ENCODE measurements at regions not wholly inside any gene's neighbourhood (a gene's known extent, or its start where the extent isn't known, plus 50 kb on each side); places are given as distances from the start of the nearest gene placed in this dataset.
A peak's percentile ranks its signal among the peaks of the same experiment; 100 is the strongest.

DNA sequence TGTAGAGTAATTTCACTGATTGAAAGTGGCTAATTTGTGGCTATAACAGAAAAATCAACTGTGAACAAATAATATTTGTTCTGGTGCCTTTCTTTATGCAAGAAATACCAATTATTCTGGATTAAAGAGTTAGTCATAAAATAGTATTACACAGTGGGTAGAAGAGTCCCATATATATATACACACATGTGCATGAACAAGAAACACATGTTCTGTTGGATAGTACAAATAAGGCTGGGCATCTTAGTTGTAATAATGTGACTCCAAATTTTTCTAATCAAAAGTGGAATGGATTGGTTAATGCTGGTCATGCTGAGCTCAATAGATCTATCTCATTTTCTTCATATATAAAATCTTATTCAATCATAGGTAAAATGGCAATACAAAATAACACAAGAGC lies 179.4 kb downstream of the OGFRL1 start:
- TF ChIP-seq, protein P1, sequence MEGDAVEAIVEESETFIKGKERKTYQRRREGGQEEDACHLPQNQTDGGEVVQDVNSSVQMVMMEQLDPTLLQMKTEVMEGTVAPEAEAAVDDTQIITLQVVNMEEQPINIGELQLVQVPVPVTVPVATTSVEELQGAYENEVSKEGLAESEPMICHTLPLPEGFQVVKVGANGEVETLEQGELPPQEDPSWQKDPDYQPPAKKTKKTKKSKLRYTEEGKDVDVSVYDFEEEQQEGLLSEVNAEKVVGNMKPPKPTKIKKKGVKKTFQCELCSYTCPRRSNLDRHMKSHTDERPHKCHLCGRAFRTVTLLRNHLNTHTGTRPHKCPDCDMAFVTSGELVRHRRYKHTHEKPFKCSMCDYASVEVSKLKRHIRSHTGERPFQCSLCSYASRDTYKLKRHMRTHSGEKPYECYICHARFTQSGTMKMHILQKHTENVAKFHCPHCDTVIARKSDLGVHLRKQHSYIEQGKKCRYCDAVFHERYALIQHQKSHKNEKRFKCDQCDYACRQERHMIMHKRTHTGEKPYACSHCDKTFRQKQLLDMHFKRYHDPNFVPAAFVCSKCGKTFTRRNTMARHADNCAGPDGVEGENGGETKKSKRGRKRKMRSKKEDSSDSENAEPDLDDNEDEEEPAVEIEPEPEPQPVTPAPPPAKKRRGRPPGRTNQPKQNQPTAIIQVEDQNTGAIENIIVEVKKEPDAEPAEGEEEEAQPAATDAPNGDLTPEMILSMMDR (IDR thresholded peaks at IDR 0.05; ENCODE audit: low read depth, low read length), result no peak
- no peak overlapping the region for H3K4me3 ChIP-seq (ENCODE audit: low read depth, low read length)

DNA sequence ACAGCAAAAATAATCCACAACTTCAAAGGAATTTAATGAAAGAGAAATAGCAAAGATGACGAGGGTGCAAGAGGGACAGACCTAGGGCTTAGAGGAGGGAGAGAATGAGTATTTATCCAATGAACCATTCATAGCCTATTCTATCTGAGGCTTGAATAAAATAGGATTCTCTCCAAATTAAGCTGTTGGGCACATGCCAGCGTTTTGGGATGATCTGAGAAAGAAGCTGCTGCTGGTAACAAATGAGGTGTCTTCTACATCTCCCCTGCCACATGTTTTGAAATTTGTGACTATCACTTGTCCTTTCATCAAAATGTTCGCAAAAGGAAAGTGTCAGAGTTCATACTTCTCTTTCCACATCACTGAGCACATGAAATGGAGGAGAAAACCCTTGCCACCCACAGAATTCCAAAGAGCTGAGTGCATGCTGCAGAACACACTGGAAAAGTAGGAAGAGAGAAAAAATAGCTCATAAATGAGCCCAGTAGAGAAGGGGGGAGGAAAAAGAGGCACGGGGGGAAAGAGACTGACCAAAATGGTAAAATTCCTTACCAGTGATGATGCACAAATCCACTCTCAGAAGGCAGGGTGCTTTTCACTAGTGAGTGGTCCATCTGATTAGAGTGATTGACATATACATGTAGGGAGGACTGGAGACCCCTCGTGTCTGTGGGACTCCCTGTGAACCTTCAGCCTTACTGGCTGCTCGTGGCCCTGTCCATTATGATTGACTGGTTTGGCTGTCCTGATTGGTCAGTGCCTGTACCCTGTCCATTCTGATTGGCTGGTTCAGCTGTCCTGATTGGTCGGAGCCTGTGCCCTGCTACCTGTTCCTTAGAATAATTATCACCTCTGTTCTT lies 180.5 kb downstream of the OGFRL1 start:
- peak overlapping the region; percentile 41 for H3K4me3 ChIP-seq (ENCODE audit: low read depth, low read length)
- TF ChIP-seq, protein P1 (IDR thresholded peaks at IDR 0.05; ENCODE audit: low read depth, low read length), result no peak

GRCh38 chr6:71471718-71472117 lies 183.1 kb downstream of the OGFRL1 start:
- TF ChIP-seq, protein P1 (IDR thresholded peaks at IDR 0.05; ENCODE audit: low read depth, low read length), result no peak
- H3K4me3 ChIP-seq (ENCODE audit: low read depth, low read length), result no peak overlapping the region

DNA sequence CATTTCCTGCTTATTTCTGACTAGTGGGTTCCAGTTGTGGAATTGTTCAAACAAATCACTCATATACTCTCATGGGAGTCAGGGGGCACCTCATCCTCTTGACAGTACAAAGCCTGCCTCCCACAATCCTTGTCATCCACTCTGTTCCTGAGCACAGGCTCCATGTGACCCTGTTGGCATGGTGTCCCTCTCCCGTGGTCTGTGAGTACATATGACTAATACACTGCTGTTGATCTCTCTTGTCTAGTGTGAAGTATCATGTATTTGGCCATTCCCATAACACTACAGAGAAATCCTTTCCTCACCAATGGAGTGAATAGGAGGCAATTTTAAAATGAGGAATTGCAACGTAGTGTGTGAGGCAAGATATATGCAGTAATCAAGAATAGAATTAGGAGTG lies 185.3 kb downstream of the OGFRL1 start:
- TF ChIP-seq, protein P1 (IDR thresholded peaks at IDR 0.05; ENCODE audit: low read depth, low read length), result no peak
- H3K4me3 ChIP-seq (ENCODE audit: low read depth, low read length), result no peak overlapping the region

DNA sequence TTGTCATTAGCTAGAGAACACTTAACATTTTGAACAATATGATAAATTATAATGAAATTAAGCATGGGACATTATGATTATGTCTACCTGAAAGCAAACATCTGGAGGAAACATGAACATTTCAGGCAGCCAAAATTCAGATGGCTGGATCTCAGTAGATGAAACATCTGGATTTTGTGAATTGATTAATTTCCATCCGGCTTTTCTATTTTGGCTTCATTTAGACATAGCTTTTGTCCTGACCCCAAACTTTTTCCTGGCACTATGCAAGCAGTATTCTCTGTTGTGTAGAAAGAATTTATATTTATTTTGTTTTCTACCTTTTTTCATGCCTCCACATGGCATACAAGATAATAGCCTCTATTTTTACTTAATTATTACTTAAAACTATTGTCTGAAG lies 186.3 kb downstream of the OGFRL1 start:
- H3K4me3 ChIP-seq (ENCODE audit: low read depth, low read length), result no peak overlapping the region
- TF ChIP-seq, protein P1 (IDR thresholded peaks at IDR 0.05; ENCODE audit: low read depth, low read length), result no peak

- TF ChIP-seq, protein P1 (IDR thresholded peaks at IDR 0.05; ENCODE audit: low read depth, low read length), result no peak
- H3K4me3 ChIP-seq (ENCODE audit: low read depth, low read length), result no peak overlapping the region
Measured at GRCh38 chr6:71476371-71476770, 187.8 kb downstream of the OGFRL1 start.

- H3K4me3 ChIP-seq (ENCODE audit: low read depth, low read length), result no peak overlapping the region
- TF ChIP-seq, protein P1 (IDR thresholded peaks at IDR 0.05; ENCODE audit: low read depth, low read length), result no peak
Measured at GRCh38 chr6:71476872-71477271, 188.3 kb downstream of the OGFRL1 start.

All from WI38 (cell line).